ENCODE measurements at regions not wholly inside any gene's neighbourhood (a gene's known extent, or its start where the extent isn't known, plus 50 kb on each side); places are given as distances from the start of the nearest gene placed in this dataset.

DNA sequence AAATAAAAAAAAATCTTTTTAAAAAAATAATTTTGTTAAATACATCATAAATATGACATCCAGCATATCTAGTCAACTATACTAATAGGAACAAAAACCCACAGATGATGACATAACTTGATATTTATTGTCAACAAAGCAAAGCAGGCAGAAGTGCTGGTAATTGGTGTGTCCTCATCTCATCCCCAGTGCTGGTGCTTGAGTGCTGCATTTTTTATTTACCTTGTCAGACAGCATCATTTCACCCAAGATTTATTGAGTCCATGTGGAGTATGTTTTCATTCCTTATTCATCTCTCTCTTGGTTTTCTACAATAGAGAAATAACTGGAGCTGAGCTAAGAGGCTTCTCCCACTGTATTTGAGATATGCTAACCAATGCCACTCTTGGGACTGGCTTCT lies 191.6 kb upstream of the SLC14A2 start:
- no peaks in the 10 kb centered on the region for H3K27me3 ChIP-seq (ENCODE audit: insufficient read depth, low read length)
- H3K9me3 ChIP-seq (ENCODE audit: insufficient read depth, low read depth, low read length), result no peaks in the 10 kb centered on the region
- no peak overlapping the region for H3K27ac ChIP-seq (ENCODE audit: low read length)
- no peaks in the 10 kb centered on the region for H3K36me3 ChIP-seq (ENCODE audit: insufficient read depth, low read depth, low read length)
- H3K4me3 ChIP-seq (ENCODE audit: low read length), result no peak overlapping the region
- H3K4me1 ChIP-seq (ENCODE audit: insufficient read depth, low read length), result no peaks in the 10 kb centered on the region
- H3K9ac ChIP-seq (ENCODE audit: low read depth, low read length), result no peak overlapping the region

- Histone ChIP-seq H3K9ac (ENCODE audit: low read depth, low read length) (no peak overlapping the region), H3K27me3 (ENCODE audit: insufficient read depth, low read length) (no peaks in the 10 kb centered on the region), H3K27ac (ENCODE audit: low read length) (no peak overlapping the region), H3K36me3 (ENCODE audit: insufficient read depth, low read depth, low read length) (no peaks in the 10 kb centered on the region), H3K4me1 (ENCODE audit: insufficient read depth, low read length) (no peaks in the 10 kb centered on the region), H3K9me3 (ENCODE audit: insufficient read depth, low read depth, low read length) (no peaks in the 10 kb centered on the region), H3K4me3 (ENCODE audit: low read length) (no peak overlapping the region)
Measured at GRCh38 chr18:45430041-45430440, 185.2 kb upstream of the SLC14A2 start.

- Histone ChIP-seq H3K4me1 (ENCODE audit: insufficient read depth, low read length) (no peaks in the 10 kb centered on the region), H3K27ac (ENCODE audit: low read length) (no peak overlapping the region), H3K9ac (ENCODE audit: low read depth, low read length) (no peak overlapping the region), H3K9me3 (ENCODE audit: insufficient read depth, low read depth, low read length) (no peaks in the 10 kb centered on the region), H3K27me3 (ENCODE audit: insufficient read depth, low read length) (no peaks in the 10 kb centered on the region), H3K36me3 (ENCODE audit: insufficient read depth, low read depth, low read length) (no peaks in the 10 kb centered on the region), H3K4me3 (ENCODE audit: low read length) (no peak overlapping the region)
Measured at GRCh38 chr18:45435810-45436209, 179.5 kb upstream of the SLC14A2 start.

DNA sequence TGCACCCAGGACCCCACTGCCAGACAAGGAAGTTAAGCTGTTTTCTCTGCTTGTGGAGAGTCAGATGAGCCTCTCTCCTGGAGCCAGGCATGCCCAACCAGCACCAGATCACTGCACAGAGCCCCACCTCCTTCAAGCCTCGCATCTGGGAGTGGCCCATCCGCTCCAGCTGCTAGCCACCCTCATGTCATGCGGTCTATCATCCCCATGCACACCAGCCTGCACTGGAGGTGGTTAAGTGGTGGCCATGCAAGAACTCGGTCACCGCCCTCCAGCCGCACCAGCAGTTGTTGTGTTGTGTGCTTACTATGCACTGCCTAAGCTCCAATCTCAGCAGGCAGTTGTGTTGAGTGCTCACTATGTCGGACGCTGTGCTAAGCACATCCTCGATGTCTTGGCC lies 177.9 kb upstream of the SLC14A2 start:
- Histone ChIP-seq H3K9me3 (ENCODE audit: insufficient read depth, low read depth, low read length) (no peaks in the 10 kb centered on the region), H3K36me3 (ENCODE audit: insufficient read depth, low read depth, low read length) (no peaks in the 10 kb centered on the region), H3K9ac (ENCODE audit: low read depth, low read length) (no peak overlapping the region), H3K27me3 (ENCODE audit: insufficient read depth, low read length) (no peaks in the 10 kb centered on the region), H3K4me3 (ENCODE audit: low read length) (no peak overlapping the region), H3K27ac (ENCODE audit: low read length) (no peak overlapping the region), H3K4me1 (ENCODE audit: insufficient read depth, low read length) (no peaks in the 10 kb centered on the region)

GRCh38 chr18:45439851-45440645 lies 175.2 kb upstream of the SLC14A2 start:
- no peaks in the 10 kb centered on the region for H3K4me1 ChIP-seq (ENCODE audit: insufficient read depth, low read length)
- H3K9ac ChIP-seq (ENCODE audit: low read depth, low read length), result no peak overlapping the region
- H3K27me3 ChIP-seq (ENCODE audit: insufficient read depth, low read length), result no peaks in the 10 kb centered on the region

DNA sequence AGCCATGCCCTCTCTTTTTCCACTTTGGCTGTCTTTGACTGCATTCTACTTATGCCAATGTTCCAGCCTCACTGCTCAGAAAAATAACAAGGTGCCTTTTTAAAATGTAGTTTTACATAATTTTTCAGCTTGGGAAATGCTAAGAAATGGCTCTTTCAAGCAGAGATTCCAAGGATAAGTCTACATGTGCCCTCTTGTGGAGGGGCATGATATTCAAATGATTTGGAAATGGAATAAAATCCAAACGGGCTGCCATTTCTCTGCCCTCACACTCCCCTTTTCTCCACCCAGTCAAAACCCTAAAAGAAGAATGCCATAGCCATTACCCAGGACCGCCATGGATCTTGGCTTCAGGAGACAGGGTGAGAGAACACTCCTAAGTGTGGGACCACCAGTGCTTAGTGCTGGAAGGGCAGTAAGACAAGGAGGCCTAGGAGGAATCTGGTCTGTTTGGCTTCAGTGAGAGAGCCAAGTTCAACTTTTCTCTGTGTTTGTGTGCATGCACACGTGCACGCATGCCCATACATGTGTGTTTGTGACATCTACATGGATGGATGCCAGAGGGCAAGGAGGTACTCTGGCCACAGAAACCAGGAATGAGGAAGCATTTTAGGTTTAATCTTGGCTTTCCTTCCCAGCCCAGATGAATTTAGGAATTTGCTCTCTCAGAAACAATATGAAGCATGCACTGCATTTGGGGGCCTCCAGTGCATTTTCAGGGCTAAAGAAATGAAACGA lies 174.0 kb upstream of the SLC14A2 start:
- Histone ChIP-seq H3K36me3 (ENCODE audit: insufficient read depth, low read depth, low read length) (no peaks in the 10 kb centered on the region), H3K4me3 (ENCODE audit: low read length) (no peak overlapping the region), H3K9me3 (ENCODE audit: insufficient read depth, low read depth, low read length) (no peaks in the 10 kb centered on the region), H3K9ac (ENCODE audit: low read depth, low read length) (no peak overlapping the region), H3K4me1 (ENCODE audit: insufficient read depth, low read length) (no peaks in the 10 kb centered on the region), H3K27me3 (ENCODE audit: insufficient read depth, low read length) (no peaks in the 10 kb centered on the region), H3K27ac (ENCODE audit: low read length) (no peak overlapping the region)

More at GRCh38 chr18:45439851-45440645, 175.2 kb upstream of the SLC14A2 start:
- Histone ChIP-seq H3K4me3 (ENCODE audit: low read length) (no peak overlapping the region), H3K27ac (ENCODE audit: low read length) (no peak overlapping the region), H3K9me3 (ENCODE audit: insufficient read depth, low read depth, low read length) (no peaks in the 10 kb centered on the region), H3K36me3 (ENCODE audit: insufficient read depth, low read depth, low read length) (no peaks in the 10 kb centered on the region)

- H3K27ac ChIP-seq (ENCODE audit: low read length), result no peak overlapping the region
- H3K4me1 ChIP-seq (ENCODE audit: insufficient read depth, low read length), result no peaks in the 10 kb centered on the region
Measured at GRCh38 chr18:45444040-45444439, 171.2 kb upstream of the SLC14A2 start.

DNA sequence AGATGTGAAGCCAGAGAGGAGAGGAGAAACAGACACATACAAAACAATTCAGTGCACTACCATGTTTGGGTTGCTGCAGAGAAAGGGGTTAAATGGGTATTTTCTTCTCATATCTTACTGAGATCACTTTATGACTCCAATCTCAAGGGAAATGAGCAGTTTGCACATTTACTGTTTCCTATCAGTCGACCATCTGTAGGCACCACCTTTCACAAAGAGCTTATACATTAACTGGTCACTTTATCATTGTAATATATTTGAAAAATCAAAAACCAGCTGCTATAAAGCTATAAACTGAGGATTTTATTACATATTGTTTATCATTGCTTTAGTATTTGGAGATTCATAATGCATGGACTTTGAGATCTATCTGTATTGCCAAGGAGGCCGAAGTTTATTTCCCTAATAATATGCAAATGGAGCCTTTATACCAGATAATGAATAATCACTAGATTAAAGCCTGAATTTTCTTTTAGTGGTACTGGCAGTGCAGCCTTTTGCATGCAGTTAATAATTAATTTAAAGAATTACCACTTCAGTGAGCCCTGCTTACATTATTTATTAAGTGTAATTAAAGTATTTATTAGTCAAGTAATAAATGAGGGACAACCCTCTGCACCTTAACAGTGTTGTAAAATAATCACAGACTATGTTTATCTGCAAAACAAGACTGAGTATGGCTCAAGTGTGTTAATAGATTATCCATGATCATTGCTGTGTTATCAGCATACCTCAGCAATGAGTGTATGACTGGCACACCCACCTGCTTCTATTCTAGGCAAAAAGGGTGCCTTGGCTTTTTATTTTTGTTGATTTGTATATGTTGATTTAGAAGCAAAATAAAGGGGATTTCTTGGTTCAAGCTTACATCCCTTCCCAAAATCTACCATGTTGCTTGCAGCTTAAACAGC lies 167.7 kb upstream of the SLC14A2 start:
- Histone ChIP-seq H3K9me3 (ENCODE audit: insufficient read depth, low read depth, low read length) (no peaks in the 10 kb centered on the region), H3K36me3 (ENCODE audit: insufficient read depth, low read depth, low read length) (no peaks in the 10 kb centered on the region), H3K9ac (ENCODE audit: low read depth, low read length) (no peak overlapping the region), H3K4me1 (ENCODE audit: insufficient read depth, low read length) (no peaks in the 10 kb centered on the region), H3K4me3 (ENCODE audit: low read length) (no peak overlapping the region), H3K27ac (ENCODE audit: low read length) (no peak overlapping the region), H3K27me3 (ENCODE audit: insufficient read depth, low read length) (no peaks in the 10 kb centered on the region)

More at GRCh38 chr18:45444040-45444439, 171.2 kb upstream of the SLC14A2 start:
- no peak overlapping the region for H3K9ac ChIP-seq (ENCODE audit: low read depth, low read length)
- no peak overlapping the region for H3K4me3 ChIP-seq (ENCODE audit: low read length)
- H3K36me3 ChIP-seq (ENCODE audit: insufficient read depth, low read depth, low read length), result no peaks in the 10 kb centered on the region
- no peaks in the 10 kb centered on the region for H3K27me3 ChIP-seq (ENCODE audit: insufficient read depth, low read length)
- H3K9me3 ChIP-seq (ENCODE audit: insufficient read depth, low read depth, low read length), result no peaks in the 10 kb centered on the region

DNA sequence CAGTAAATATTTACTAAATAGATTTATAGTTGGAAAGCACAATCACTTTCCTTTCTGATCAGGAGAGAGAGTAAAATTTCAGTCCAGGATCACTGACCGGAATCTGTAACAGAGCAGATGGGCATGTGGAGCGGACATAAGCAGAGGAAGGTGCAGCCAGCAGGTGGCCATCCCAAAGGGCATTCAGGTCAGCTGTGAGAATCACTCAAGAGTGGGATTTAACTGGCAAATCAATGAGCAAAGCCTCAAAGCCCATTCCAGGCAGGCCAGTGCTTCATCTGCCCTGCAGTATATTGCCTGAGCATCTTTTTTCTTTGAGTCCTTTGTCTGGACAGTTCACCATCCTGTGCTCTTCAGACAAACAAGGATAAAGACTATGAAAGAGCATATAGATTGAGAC lies 166.4 kb upstream of the SLC14A2 start:
- Histone ChIP-seq H3K9me3 (ENCODE audit: insufficient read depth, low read depth, low read length) (no peaks in the 10 kb centered on the region), H3K36me3 (ENCODE audit: insufficient read depth, low read depth, low read length) (no peaks in the 10 kb centered on the region), H3K27me3 (ENCODE audit: insufficient read depth, low read length) (no peaks in the 10 kb centered on the region), H3K4me3 (ENCODE audit: low read length) (no peak overlapping the region), H3K27ac (ENCODE audit: low read length) (no peak overlapping the region), H3K9ac (ENCODE audit: low read depth, low read length) (no peak overlapping the region), H3K4me1 (ENCODE audit: insufficient read depth, low read length) (no peaks in the 10 kb centered on the region)

DNA sequence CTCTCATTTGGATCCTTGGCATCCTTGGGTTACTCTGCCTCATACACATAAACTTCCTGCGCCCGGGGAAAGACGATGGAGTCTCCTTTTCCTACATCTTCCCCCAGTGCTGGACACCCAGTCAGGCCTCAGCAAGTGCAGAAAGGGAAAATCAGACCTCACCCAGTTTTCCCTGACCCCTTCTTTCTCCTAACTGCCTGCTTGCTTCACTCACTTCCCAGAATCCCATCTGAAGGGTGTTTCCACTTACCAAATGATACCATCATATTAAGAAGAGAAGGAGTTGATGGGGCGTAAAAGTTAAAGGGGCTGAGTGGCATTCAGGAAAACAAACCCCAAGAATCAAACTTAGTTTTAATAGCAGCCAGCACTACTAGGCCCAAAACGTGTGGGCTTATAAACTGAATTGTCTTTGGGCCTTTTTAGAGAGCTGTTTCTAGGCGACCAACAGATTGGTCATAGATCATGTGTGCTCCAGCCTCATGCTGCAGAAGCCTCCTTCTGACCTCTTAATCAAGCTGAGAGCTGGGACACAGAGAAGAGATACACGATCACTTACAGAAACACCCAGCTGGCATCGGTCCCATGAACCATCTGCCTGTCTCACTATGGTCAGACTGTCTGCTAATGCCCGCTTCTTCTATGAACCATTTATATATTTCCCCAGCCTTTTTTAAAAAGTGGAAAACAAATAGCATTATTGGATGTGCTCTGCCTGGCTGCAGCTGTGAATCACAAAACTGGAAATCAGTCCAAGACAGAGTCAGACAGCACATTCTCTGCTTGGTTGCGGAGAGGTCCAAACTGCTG lies 165.7 kb upstream of the SLC14A2 start:
- no peak overlapping the region for H3K27ac ChIP-seq (ENCODE audit: low read length)
- H3K36me3 ChIP-seq (ENCODE audit: insufficient read depth, low read depth, low read length), result no peaks in the 10 kb centered on the region
- no peak overlapping the region for H3K4me3 ChIP-seq (ENCODE audit: low read length)
- no peaks in the 10 kb centered on the region for H3K9me3 ChIP-seq (ENCODE audit: insufficient read depth, low read depth, low read length)
- H3K27me3 ChIP-seq (ENCODE audit: insufficient read depth, low read length), result no peaks in the 10 kb centered on the region
- no peaks in the 10 kb centered on the region for H3K4me1 ChIP-seq (ENCODE audit: insufficient read depth, low read length)
- H3K9ac ChIP-seq (ENCODE audit: low read depth, low read length), result no peak overlapping the region

Measured in iPS-20b (cell line).